ENCODE measurements at regions not wholly inside any gene's neighbourhood (a gene's known extent, or its start where the extent isn't known, plus 50 kb on each side); places are given as distances from the start of the nearest gene placed in this dataset.
"Not testable (repeated sequence)": the region's sequence is repeated elsewhere in the genome, so short reads cannot be mapped to it uniquely, and the experiment has no call there.

DNA sequence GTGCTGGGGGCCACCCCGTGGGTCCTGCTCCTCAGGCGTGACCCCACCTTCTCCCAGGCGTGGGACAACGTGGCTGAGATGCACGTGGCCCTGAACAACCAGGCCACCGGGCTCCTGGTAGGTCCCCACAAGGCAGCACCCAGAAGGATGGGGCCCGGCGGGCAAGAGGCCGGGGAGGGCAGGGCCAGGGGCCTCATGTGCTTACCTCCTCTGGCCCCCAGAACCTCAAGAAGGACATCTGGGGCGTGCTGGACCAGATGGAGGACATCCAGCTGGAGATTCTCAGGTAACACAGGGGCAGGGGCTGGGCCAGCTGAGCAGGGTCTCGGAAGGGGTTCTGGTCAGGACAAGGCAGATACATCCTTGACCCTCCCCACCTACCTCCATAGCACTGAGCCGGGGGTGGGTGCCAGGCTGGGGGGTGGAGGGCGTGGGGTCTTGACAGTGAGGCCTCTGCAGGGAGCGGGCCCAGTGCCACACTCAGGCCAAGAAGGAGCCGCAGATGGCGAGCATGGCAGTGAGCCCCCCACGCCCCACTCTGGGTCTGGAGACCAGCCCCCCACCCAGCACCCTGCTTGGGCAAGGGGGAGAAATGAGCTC is 186.3 kb downstream of the IGLL1 start:
- no peak for DNase-seq

DNA sequence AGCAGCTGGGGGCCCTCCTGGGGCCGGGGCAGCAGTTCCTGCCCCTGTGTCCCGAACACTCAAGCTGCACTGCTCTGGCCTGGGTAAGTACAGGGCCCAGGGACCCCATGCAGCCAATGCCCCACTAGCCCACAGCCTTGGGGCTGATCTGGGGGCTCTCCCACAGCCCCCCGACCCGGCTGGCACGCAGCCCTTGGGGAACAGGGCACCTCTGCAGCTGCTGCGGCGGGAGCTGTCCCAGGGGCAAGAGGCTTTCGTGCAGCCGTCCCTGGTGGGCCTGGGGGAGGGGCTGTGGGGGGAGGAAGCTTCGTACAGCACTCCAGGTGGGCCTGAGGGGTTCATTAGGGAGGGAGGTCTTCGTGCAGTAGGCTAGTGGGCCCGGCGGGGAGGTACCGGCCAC is 186.9 kb downstream of the IGLL1 start:
- not testable (repeated sequence) for DNase-seq

DNA sequence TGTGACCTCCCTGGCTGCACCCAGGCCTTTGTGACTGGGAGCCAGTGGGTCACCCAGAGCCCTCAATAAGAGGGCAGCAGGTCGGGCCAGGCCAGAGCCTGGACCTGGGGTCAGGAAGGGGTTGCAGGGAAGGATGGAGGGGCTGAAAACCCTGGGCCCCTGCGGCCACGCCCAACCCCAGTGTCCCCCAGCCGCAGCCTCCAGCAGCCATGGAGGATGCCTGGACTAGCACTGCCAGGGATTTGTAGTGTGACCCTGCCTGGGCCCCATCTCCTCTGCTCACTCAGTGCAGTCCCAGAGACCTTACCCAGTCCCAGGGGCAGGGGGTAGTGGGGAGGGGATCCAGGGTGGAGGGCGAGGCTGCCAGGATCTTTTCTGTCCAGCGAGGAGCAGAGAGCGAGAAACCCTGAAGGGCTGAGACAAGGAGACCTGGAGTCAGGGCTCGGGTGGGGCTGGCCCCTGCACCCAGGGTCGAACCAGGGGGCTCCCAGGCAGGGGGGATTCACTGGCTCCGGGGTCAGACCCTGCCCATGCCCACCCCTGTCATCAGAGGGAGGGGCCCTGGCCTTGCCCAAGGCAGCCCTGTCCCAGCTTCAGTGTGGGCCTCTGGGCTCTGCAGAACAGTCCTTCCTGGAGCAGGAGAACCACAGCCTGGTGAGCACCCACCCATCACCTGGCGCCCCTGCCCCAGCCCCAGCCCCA is 187.5 kb downstream of the IGLL1 start:
- no peak for DNase-seq

DNA sequence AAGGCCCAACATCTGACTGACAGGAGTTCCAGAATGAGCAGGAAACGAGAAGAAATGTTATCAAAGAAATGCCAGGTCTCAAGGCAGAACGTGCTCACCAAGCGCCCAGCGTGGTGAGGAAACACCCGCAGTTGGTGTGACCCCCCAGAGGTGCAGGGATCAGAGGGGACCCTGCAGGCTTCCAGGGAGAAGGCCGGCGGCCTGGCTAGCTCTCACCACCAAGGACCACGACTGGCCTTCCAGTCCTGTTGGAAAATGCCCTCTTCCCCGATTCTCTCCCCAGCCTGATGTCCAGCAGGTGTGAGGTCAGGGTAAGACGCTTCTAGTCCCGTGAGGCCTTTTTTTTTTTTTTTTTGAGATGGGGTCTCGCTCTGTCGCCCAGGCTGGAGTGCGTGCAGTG is 189.1 kb downstream of the IGLL1 start:
- no peak for DNase-seq

DNA sequence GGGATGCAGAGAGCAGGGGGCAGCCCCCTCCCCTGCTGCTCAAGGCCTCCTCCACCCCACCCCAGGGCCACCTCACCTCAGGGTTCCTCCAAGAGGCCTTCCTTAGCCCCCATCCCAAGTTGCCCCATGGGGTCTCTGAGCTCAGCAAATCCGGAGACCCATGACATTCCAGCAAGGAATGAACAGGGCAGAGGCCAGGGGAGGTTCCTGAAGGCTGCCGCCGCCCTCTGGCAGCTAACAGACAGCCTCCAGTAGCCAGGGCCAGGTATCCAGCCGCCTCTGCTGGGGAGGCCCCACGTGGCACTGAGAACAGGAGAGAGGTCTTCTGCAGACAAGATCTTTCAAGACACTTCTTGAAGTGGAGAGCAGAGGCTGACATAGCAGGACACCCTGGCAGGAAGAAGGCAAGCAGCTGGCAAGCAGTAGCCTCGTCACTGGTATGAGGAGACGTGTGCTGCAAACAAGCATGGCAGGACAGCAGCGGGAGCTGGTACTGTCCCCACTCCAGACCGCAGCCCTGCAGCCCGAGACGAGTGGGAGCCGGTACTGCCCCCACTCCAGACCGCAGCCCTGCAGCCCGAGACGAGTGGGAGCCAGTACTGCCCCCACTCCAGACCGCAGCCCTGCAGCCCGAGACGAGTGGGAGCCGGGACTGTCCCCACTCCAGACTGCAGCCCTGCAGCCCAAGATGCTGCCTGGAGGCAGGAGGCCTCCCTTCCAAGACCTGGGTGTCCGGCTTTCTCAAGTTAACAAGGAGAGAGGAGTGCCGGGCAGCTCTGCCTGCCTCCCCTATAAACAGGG is 190.6 kb downstream of the IGLL1 start:
- DNase-seq = no peak

DNA sequence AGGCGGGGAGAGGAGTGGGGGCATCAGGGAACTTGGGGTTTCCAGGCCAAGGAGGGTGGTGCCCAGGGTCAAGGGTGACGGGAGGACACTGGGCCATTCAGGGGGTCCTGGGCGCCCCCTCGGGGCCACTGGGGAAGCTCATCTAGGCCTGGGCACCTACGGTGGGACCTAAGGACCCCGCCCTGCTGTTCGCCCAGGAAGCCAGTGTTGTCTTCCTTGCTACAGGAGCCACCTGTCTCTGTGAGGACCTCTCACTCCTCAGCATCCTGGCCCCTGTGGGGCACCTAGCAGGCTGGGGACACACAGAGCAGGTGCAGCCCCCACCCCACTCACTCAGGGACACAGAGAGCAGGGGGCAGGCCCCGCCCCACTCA is 191.6 kb downstream of the IGLL1 start:
- DNase-seq = no peak

DNA sequence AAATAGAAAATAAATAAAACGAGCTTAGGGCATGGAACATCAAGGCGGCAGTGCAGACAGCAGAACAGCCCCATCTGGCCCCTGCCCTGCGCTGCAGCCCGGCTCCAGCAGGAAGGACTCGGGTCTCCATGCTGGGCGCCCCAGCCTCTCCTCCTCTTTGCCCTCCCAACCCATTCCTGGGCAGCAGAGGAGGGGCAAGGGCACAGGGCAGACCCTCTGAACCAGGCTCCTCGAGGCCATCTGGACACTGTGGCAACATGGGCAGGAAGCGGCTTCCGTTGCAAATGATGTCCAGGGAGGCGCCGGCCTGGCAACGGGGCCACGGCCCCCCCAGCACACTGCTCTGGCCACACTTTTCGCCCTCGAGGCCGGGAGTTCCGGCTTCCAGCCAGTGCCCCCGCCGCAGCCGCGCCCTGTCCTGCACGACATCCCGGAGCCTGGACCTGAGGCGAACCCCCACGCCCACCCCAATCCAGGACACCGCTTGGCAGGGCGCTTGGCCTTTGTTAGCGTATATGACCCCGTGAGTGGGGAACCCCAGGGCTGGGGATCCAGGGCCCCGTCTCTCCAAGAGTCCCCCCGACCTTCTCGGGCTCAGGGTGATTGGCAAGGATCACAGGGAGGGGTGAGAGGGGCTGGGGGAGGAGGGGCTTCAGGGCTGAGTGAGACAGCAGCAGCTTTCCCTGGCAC is 192.1 kb downstream of the IGLL1 start:
- DNase-seq = no peak

DNA sequence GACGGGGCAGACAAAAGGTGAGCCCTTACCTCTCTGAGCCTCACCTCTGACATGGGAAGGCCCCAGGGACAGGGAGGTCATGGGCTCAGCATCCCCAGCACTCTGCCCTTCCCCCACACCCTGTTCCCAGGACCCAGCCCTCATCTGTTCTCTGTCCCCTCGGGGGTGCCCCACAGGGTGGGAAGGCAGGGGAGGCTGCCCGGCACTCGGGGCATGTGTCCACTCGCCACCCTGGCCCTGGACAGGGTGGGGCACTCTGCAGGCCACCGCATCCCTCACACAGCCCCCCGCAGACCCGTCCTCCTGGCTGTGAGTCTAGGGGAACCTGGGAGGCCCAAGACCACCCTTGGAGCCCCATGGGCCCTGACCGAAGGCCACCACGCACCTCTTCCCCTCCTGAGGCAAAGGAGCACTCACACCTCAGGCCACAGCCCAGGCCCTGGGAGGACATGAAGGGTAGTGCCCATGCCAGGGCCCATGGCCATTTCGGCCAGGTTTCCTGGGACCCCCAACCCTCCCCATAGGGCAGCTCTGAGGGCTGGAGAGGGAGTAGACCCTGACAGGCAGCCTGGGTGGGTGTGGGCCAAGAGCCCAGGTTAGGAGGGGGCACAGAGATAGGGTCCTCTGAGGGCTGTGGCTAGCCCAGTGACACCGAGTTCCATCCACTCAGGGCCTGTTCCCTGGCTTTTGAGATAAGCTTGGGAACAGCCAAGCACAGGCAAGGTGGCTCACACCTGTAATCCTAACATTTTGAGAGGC is 193.1 kb downstream of the IGLL1 start:
- DNase-seq = no peak

DNA sequence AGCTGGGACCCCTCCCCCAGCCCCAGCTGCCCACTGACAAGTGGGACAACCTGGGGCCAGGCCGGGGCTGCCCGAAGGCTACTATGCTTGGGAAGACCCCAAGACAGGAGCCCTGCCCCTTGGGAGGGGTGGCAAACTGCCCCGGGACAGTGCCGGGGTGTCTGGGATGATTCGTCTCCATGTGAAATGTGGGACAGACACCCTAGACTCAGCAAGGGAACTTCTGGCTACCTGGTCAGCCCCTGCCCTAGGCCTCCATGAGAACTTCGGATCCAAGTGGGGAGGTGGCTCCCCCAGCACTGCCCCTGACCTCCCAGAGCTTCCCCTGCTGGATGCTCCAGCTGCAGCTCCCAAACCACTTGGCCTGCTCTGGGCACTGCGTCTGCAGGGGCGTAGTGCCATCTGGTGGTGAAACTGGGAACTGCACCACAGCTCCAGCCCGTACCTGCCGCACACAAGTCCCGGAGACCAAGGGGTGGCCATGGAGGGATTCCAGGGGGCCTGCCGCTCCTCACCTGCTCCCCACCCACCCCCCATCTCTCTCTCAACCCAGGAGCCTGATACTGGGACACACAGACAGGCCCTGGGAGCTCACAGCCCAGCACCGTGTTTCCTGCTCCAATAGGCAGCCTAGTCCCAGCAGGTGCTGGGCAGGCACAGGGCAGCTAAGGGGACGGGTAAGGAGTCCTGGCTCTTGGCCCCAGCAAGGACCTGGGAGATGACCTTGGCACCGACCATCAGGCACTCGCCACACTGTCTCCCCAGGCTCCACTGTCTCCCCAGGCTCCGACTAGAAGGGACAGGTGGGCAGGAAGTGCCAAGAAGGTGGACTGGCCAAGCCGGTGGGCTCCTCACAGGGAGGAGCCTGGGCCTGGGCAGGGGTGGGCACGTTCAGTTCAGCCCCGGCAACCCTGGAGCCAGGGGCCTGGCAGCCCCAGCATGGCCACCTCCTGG is 194.1 kb downstream of the IGLL1 start:
- DNase-seq = peak; percentile 68 to 79

DNA sequence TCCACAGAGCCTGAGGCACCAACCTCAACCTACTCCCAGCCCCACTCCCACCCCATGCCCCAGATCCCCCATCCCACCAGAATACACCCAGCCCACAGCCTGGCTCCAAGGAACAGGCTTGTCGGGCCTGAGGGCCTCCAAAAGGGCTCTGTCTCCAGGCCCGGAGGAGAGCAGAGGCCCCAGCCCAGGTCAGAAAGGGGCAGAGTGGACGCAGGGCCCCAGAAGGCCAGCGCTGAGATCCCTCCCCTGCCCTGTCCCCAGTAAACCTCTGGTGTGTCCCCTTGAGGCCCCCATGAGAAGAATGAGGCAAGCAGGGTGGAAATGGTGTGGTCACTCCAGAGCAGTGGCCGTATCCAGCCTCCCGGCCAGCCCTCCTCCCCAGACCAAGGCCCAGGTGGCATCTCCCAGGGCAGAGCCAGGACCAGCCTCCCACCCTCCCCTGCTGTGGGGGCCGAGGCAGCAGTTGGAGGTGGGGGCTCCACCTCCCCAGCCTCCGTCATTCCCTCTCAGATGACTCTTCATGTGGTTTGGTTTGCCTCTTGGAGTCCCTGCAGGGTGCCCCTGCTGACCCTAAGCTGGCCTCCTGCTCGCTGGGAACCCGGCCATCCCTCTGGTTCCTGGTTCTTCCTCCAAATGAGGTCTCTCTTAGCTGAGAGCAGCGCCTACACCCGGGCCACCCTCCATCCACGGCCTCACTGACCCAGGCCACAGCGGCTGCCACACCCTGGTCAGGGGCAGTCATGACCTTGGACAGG is 195.0 kb downstream of the IGLL1 start:
- DNase-seq = no peak

DNA sequence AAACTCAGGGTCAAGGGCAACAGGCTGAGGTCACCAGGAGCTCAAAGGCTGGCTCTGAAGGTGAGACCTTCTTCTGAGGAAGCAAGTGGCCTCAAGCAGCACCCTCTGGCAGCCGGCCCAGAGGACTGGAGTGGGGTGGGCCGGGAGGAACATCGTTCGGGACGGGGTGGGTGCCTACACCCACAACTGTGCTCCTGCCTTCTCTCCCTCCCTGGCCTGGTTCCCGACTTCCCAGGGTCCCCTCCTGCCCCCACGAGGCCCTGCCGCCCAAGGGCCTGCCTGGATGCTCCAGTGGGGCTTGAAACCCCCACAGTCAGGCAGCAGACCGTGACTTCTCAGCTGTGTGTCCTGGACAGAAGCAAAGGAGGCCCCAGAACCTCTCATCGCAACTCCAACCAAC is 195.7 kb downstream of the IGLL1 start:
- DNase-seq = no peak

DNA sequence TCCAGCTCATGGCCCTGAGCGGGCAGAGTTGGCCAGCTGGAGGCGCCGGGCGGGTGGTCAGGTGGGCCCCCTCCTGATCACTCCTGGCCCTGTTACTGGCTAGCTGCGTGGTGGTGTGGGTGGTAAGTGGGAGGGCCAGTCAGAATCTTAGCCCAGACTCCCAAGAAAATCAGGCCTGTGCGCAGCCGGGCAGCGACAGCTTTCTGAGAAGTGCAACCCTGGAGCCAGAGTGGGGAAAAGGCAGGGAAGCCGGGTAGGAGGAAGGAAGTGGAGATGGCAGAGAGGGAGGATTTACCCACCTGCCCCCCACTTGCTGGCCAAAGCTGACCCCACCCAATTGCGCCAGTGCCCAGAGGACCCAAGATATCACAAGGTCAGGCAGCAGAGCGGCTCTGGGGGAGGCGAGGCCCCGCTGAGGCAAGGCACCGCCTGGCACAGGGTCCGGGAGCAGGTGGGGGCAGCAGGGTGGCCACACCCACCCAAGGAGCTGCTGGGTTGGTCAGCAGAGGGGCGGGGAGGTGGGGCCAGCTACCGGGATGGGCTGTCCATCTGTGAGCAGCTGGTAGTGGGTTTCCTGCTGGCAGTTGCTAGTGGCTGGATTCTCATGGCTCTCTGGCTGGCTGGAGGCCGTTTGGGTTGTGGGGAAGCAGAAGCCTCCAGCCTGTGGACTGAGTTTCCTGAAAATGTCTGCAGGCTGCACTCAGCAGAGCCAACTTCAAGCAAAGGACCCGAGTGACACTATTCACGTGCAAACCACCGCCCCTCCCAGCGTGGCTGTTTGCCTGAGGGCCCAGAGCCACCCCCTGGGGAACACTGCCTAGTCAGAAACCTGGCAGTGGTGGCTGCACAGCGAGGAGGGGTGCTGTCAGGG is 196.4 kb downstream of the IGLL1 start:
- no peak for DNase-seq

DNA sequence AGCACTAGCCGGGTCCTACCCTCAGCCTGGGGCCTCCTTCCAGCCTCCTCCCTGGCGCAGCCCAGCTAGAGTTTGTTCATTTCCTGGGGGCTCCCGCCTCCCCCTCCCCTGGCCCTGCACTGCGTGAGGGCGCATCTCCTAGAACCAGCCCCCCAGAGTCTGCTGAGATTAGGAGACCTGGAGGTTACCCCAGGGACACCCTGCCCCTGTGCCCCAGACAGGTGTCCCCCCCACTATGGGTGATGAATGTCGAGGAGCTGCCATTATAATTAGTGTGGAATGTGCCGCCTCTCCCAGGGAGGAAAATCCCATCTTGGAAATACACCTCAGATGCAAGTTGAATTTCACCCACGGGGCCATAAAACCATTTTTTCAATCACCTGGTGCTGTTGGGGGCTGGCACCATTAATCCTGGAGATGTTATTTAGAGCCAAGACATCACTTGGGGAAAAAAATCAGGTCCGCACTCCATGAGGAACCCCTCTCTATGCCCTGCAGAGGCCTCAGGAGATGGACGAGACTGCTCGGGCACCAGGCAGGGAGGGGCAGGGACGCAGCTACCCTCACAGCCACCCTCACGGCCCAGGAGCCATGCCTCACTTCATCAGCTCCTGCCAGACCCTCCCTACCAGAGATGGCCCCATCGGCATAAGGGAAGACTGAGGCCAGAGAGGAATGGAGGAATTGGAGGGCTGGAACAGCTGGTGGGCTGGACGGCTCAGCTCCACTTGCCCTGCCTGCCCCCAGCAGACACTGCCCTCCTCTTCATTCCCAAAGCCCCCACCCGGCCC is 197.5 kb downstream of the IGLL1 start:
- DNase-seq = no peak

DNA sequence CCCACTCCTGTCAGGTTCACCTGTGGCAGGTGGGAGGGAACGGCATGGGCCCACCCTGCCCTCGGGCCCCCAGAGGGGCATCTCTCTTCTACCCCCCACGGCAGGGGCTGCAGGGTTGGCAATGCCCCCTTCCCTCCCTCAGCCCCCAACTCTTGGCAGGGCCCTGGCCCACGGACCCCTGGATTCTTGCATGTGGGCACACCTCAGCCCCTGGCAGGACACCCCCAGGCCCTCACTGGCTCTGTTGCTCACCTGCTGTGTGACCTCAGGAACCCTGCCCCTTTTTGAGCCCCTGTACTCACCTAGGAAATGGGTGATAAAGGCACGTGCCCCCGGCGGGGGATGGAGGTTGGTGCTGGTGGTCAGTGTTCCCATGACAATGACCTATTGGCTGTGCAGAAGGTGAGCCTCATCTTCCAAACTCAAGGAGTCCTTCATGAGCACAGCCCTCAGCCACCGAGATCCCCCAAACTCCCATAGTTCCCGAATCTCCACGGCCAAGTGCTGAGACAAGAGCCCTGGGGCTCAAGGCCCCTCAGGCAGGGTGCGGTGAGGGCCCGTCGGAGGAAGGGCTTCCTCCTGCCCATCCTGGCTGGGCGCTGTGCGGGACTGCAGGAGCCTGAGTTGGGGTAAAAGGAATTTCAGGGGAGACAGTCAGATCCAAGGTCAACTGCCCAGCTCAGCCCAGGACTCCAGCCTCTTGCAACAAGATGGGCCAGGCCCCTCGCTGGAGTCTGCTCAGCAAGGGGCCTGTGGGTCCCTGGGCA is 198.2 kb downstream of the IGLL1 start:
- DNase-seq = no peak

DNA sequence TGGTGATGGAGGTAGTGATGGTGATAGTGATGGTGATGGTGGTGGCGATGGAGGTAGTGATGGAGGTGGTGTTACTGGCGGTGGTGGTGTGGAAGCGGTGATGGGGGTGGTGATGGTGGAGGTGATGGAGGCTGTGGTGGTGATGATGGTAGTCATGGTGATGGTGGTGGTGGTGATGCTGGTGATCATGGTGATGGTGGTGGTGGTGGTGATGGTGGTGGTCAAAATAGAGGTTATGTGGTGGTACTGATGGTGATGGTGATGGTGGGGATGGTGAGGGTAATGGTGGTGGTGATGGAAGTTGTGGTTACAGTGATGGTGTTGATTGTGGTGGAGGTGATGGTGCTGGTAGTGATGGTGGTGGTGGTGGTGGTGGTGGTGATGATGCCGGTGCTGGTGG is 199.2 kb downstream of the IGLL1 start:
- DNase-seq = no peak

DNA sequence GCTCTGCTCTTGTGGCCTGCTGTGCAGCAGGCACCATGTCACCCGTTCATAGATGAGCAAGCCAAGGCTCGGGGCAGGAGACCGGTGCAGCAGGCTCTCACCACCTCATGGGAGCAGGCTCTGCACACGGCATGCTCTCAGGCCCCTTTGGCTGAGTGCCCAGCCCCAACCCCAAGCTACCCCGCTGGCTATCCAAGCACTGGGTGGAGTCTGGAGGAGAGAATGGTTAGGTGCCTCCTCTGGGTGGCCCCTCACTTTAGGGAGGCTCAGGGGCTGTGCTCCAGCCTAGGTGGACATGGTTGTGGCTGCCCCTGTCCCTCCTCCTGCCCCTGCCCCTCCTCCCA is 199.9 kb downstream of the IGLL1 start:
- no peak for DNase-seq

DNA sequence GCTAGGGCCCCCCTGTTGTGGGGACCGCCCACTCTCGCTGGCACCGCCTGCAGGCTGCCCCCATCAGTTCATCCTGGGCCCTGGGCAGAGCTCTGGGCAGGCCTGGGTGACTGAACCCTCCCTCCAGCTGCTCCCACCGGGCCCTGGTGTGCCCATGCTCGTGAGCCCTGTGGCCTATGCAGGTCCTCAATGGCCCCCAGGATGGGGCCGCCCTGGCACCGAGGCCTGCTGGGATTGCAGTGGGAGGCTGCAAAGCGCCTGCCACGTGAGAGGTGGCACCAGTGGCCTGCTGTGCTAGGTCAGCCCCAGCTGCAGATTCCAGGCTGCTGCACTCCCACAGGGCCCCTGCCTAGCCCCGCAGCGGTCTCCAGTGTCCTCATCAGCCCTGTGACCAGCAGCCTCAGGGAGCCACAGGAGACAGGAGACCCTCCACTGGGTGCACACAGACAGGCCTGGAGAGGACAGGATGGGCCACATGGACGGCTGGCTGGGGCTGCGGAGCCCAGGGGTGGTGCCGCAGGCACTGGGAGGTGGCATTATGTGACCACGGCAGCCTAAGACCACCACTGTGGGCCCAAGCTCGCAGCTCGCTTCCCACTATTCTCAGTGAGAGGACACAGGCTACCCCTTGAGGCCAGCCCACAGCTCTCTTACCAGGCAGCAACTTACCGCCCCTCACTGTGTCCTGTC is 199.4 kb downstream of the BCR start:
- DNase-seq = not testable (repeated sequence)

DNA sequence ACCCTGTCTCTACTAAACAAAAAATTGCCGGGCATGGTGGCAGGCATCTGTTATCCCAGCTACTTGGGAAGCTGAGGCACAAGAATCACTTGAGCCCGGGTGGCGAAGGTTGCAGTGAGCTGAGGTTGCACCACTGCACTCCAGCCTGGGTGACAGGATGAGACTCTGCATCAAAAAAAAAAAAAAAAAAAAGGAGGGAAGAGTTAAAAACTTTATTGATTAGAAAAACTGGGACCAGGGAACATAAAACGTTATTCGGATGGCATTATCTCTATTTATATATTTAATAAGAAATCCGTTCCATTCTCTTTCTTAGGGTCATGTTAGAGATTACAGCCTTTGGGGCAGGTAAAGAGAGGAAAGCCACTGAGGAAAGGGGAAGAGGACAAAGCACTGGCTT is 197.5 kb downstream of the BCR start:
- DNase-seq = no peak
